Fibroblast of skin of left quadriceps (primary cell): ENCODE measurements at regions not wholly inside any gene's neighbourhood (a gene's known extent, or its start where the extent isn't known, plus 50 kb on each side); places are given as distances from the start of the nearest gene placed in this dataset.

Experiments used
- DNase-seq, 2 experiments: peaks; one replicate each; pipeline ENCODE4 v3.0.0-alpha.2; 2013; ENCODE audit warnings: low read depth in 2 of 2

- no peak for DNase-seq
These were observed 129.2 kb upstream of the FAM3C start for GRCh38 chr7:121525155-121525819.

DNA sequence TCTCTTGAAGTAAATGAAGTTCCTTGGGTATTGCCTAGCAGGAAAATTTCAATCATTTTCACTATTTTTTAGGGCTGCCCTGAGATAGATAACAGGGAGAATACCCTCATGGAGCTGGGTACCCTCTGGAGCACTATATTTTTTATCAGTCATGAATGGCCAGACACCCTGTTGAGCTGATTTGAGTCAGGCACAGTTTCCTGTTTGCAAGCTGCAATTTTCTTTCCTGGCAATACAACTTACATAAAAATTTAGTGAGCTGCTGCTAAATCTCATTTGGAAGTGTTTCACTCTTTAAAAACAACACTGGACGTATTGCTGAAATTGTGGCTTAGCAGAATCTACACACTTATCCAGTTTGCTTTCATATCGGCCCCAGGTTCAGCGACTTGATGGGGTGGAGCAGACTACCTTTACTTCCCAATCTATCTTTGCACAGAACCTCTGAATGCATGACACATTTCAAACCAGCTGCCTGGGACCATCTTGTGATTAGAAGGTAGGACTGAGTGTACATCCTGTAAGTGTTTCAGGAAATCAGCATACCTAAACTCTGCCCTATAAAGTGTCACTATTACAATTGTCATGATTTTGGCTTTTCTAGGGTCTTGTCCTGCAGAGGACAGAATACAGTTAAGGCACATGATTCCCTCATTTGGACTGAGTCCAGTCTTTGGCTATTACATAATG, 125.7 kb upstream of the FAM3C start:
- no peak for DNase-seq

DNA sequence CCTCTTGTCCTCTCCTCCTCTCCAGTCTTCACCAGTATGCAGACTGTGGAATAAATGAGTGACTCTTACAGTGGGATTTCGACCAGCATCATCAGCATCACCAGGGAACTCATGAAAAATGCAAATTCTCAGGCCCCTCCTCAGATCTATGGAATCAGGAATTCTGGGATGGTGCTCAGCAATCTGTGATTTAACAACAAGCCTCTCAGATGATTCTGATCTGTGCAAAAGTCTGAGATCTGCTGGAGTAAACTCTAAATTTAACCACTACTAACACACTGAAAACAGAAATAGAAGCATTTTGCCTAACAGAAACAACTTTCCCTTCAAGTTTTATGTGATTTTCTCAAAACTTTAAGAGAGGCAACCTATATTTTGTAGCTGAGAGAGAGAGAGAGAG, 124.8 kb upstream of the FAM3C start:
- DNase-seq: no peak

GRCh38 chr7:121519548-121520521, 123.7 kb upstream of the FAM3C start:
- DNase-seq: no peak

- DNase-seq: no peak
These were observed 121.5 kb upstream of the FAM3C start for GRCh38 chr7:121517591-121517990.

GRCh38 chr7:121516821-121517220, 120.7 kb upstream of the FAM3C start:
- DNase-seq: no peak

DNA sequence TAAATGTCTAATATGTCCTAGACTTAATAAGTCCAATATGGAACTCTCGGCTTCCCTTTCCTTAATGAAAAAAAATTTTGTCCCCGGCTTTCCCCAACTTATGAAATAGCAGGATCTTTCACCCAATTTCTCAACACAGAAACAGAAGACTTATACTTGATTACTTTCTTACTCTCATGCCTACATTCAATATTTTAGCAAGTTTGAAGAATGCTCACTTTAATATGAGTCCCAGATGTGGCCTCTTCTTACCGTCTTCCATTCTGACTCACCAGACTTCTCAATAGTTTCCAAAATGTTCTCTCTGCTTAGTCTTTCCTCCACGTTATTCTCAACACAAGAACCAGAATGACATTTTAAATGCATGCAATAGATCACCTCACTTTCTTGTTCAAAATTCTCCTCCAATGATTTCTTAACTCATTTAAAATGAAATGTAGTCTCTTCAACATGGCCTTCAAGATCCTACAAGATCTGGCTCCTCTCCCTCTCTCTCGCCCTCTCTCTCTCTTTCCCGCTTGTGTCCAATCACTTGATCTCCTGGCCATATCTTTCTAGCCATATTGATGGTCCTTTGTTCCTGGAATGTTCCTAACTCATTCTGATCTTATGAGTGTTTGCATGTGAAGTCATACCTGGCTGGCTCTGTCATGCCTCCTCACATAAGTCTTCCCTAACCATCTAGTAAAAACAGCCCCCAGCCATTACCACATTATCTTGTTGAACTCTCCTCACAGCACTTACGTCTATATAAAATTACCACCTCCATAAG, 119.7 kb upstream of the FAM3C start:
- no peak for DNase-seq

GRCh38 chr7:121515229-121515628, 119.1 kb upstream of the FAM3C start:
- DNase-seq: no peak

- no peak for DNase-seq
These were observed 117.0 kb upstream of the FAM3C start for GRCh38 chr7:121513105-121513504.

GRCh38 chr7:121510858-121511482, 114.9 kb upstream of the FAM3C start:
- no peak for DNase-seq

DNA sequence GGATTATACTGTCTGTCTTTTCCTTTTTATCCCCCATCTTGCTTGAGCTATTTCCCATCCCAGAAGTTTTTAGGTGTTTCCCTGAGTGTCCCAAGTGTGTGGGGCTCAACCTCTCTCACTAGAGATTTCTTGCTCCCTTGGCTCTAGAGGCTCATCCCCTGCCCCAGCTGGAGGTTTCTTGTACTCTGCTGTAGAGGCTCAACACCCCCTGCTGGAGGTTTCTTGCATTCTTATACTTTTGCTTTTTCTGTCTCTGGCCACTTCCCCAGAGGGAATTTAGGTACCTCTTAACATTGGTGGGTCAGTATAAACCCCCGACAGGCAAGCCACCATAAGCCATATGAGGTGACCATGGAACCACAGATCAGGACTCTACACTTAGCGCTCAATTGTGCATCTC, 114.2 kb upstream of the FAM3C start:
- DNase-seq: no peak

DNA sequence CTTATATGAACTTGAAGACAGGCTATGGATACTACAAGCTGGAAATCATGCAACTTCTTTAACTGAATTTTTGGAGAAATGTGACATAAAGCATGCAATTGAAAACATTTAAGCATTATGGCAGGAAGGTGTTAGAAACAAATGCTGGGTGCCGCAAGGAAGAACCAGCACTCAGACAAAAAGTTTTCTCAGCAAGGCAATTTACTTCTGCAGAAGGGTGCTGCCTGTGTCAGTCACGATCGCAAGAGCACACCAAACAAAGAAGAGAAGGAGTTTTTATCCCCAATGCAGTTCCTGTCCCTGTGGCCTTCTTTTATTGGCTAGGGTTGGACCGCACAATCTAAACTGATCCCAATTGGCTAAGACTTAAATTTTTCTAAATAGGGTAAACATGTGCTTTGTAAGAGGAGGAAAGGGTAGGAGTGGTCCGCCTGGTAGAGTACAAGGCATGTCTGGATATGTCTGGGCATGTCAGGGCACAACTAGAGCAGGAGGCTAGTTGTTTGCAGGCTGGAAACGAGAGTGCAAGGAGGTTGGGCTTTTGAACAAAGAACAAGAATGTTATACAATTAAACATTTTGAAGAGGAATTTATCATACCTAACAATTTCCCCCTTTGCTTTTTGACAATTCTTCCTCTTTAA, 109.6 kb upstream of the FAM3C start:
- no peak for DNase-seq

- DNase-seq: peak; percentile 46 to 49
These were observed 108.9 kb upstream of the FAM3C start for GRCh38 chr7:121505021-121505420.

DNA sequence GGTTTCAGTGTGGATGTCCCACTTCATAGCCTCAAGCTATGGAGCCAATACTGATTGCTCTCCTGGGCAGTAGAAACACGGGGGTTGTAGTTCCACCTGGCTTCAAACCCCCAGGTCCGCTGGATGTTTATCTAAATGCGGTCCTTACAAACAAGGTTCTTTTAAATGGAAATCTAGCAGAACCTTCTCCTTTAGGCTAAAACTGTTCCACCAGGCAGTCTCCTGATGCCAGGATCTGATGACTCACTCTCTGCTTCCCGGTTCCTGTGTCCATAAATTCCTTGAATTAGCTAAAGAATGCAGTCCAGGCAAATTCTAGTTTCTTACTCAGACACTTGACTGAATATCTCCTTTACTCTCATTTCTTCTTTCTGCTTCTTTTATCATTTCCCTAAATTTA, 108.4 kb upstream of the FAM3C start:
- peak; percentile 79 to 83 for DNase-seq

DNA sequence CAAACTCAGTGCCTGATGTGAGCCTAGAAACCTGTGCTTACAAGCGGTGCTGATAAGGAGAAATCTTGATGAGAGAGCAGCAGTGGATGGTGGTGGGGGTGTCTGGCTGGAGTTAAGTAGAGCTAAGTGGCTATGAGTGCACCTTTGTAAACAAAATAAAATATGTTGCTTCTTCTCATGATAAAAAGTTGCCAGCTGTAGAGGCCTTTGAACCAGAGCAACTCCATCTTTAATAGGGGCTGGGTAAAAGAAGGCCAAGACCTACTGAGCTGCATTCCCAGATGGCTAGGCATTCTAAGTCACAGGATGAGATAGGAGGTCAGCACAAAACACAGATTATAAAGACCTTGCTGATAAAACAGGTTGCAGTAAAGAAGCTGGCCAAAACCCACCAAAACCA, 107.6 kb upstream of the FAM3C start:
- no peak for DNase-seq

DNA sequence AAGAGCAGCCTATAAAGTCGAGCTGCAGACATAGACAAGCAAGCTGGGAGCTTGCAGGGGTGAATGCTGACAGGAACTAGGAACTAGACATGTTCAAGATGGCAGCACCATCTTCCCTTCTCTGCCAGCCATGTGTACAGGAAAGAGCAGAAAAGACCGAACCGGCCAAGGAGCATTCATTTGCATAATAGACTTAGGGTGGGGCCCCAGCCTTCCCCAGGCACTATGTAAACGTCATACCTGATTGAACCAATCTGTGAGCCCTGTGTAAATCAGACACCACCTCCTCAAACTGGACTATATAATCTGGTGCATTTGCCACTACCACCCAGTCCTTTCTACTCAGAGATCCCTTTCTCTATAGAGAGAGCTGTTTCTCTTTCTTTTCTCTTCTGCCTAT, 106.9 kb upstream of the FAM3C start:
- DNase-seq: no peak

GRCh38 chr7:121501566-121501965, 105.5 kb upstream of the FAM3C start:
- no peak for DNase-seq

DNA sequence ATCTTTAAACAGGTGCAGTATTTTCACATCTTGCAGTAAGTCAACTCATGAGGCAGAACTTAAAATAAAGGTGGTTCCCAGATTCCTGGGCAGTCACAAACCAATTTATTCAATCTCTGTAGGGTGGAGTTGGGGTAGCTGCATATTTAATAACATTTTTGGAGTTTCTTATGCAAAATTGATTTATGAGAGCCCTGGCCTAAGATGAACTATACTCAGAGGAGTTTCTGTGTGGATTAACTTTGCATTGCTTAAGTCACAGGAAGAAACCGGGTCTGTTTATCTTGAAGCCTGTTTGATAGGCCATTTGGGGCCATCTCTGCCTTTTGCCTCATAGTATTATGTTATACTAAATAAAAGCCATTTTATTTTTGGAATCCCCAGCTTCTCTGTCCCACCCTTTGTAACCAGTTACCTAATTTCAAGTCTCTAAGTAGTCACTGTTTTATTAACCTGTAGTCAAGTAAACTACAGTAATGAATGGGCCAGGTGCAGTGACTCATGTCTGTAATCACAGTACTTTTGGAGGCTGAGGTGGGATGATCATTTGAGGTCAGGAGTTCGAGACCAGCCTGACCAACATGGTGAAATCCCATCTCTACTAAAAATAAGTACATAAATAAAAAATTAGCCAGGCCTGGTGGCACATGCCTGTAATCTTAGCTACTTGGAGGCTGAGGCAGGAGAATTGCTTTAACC, 104.4 kb upstream of the FAM3C start:
- DNase-seq: no peak

- no peak for DNase-seq
These were observed 103.5 kb upstream of the FAM3C start for GRCh38 chr7:121499624-121500023.

- no peak for DNase-seq
These were observed 102.7 kb upstream of the FAM3C start for GRCh38 chr7:121498816-121499215.
